H1 (cell line): ENCODE measurements at regions not wholly inside any gene's neighbourhood (a gene's known extent, or its start where the extent isn't known, plus 50 kb on each side); places are given as distances from the start of the nearest gene placed in this dataset.

ENCODE experiments used
- BRCA1 ChIP-seq: IDR thresholded peaks from 2 replicates; pipeline ENCODE4 v1.6.1; 2012; ENCODE audit warnings: low read depth, low read length, improper control_type of control experiment
- CHD2 ChIP-seq: IDR thresholded peaks from 2 replicates; pipeline ENCODE4 v1.6.1; 2012; ENCODE audit warnings: low read length, improper control_type of control experiment
- CTCF ChIP-seq, 3 experiments: IDR thresholded peaks; 1 replicate in 2 of 3; 2 replicates in 1 of 3; pipeline versions ENCODE4 v1.5.1 to v1.6.1; 2011; ENCODE audit warnings: low read length in 3 of 3, mild to moderate bottlenecking in 3 of 3, inconsistent platforms in 2 of 3, low read depth in 1 of 3, moderate library complexity in 1 of 3; ENCODE audit not compliant: insufficient read depth in 1 of 3; ENCODE audit errors: control extremely low read depth in 1 of 3
- EZH2 ChIP-seq: fragments of 200-600 bp; sonication (generic); IDR thresholded peaks from 2 replicates; pipeline ENCODE4 v1.7.1; 2012; ENCODE audit warnings: low read depth, mild to moderate bottlenecking, moderate library complexity, low read length, inconsistent platforms; ENCODE audit not compliant: severe bottlenecking
- HDAC6 ChIP-seq: IDR thresholded peaks from one replicate; pipeline ENCODE4 v1.7.1; 2012; ENCODE audit warnings: low read depth, mild to moderate bottlenecking, inconsistent platforms, low read length, moderate library complexity
- POLR2A ChIP-seq, 2 experiments: IDR thresholded peaks; 1 replicate in 1 of 2; 2 replicates in 1 of 2; pipeline ENCODE4 v1.6.1; 2011; ENCODE audit warnings: low read depth in 2 of 2, low read length in 2 of 2, mild to moderate bottlenecking in 2 of 2; ENCODE audit errors: control extremely low read depth in 1 of 2
- POLR2AphosphoS5 ChIP-seq: IDR thresholded peaks from 2 replicates; pipeline ENCODE4 v1.6.1; 2011; ENCODE audit warnings: low read depth, low read length
- POU5F1 ChIP-seq: IDR thresholded peaks from 2 replicates; pipeline ENCODE4 v1.6.1; 2011; ENCODE audit warnings: low read depth, mild to moderate bottlenecking, low read length, moderate library complexity
- RAD21 ChIP-seq, 2 experiments: IDR thresholded peaks in 1 of 2; conservative IDR thresholded peaks in 1 of 2; 2 replicates each; pipeline ENCODE4 v1.6.1; 2011; ENCODE audit warnings: low read depth in 2 of 2, low read length in 2 of 2, improper control_type of control experiment in 1 of 2, inconsistent platforms in 1 of 2, mild to moderate bottlenecking in 1 of 2, moderate library complexity in 1 of 2
- SIN3A ChIP-seq, 2 experiments: IDR thresholded peaks in 1 of 2; conservative IDR thresholded peaks in 1 of 2; 2 replicates each; pipeline ENCODE4 v1.6.1; 2011 to 2012; ENCODE audit warnings: low read length in 2 of 2, improper control_type of control experiment in 1 of 2, low read depth in 1 of 2, mild to moderate bottlenecking in 1 of 2
- SP1 ChIP-seq: IDR thresholded peaks from 2 replicates; pipeline ENCODE4 v1.6.1; 2011; ENCODE audit warnings: low read depth, low read length
- SUZ12 ChIP-seq: fragments of 200-600 bp; sonication (generic); IDR thresholded peaks from 2 replicates; pipeline ENCODE4 v1.6.1; 2012; ENCODE audit warnings: mild to moderate bottlenecking, inconsistent platforms, low read length, moderate library complexity, mixed read lengths
- TCF12 ChIP-seq: IDR thresholded peaks from 2 replicates; pipeline ENCODE4 v1.6.1; 2011; ENCODE audit warnings: low read depth, mild to moderate bottlenecking, low read length
- ZNF274 ChIP-seq: IDR thresholded peaks from 2 replicates; pipeline ENCODE4 v1.7.0; 2012; ENCODE audit warnings: low read length, borderline replicate concordance; ENCODE audit errors: extremely low read depth

GRCh38 chr3:86178095-86178494 lies 812.9 kb downstream of the VGLL3 start:
- TF ChIP-seq CTCF (IDR thresholded peaks at IDR 0.05; ENCODE audit: control extremely low read depth in 1 of 3, insufficient read depth in 1 of 3, low read depth in 1 of 3, low read length in 3 of 3) (no peak), SP1 (no peak), POLR2A (IDR thresholded peaks at IDR 0.05; ENCODE audit: control extremely low read depth in 1 of 2, low read depth in 2 of 2, low read length in 2 of 2) (no peak), BRCA1 (no peak), EZH2 (no peak), ZNF274 (no peak), POU5F1 (no peak), SIN3A (conservative IDR thresholded peaks at IDR 0.05 in 1 of 2, IDR thresholded peaks at IDR 0.05 in 1 of 2; ENCODE audit: low read depth in 1 of 2, low read length in 2 of 2) (no peak), CHD2 (no peak), POLR2AphosphoS5 (no peak), RAD21 (IDR thresholded peaks at IDR 0.05 in 1 of 2, conservative IDR thresholded peaks at IDR 0.05 in 1 of 2; ENCODE audit: low read depth in 2 of 2, low read length in 2 of 2) (no peak), SUZ12 (no peak), TCF12 (no peak), HDAC6 (no peak)
